Endothelial cell of umbilical vein (primary cell): ENCODE measurements at regions not wholly inside any gene's neighbourhood (a gene's known extent, or its start where the extent isn't known, plus 50 kb on each side); places are given as distances from the start of the nearest gene placed in this dataset.

Source experiments
- BruUV-seq: library from RNA; stranded (reverse); fragments of 400-500 nt; replicated peaks from 2 replicates; lab custom pipeline; 2021; lab: Mats Ljungman, UMichigan
- CTCF ChIA-PET: fragments of 300-600, 350-600 bp; sonication (Branson Sonifier 250); formaldehyde crosslinking; loops from one replicate; lab custom pipeline; 2021; ENCODE audit warnings: antibody characterized with exemption, inconsistent platforms; lab: Charles Lee
- POLR2A ChIA-PET: fragments of 300-600, 350-600 bp; sonication (Branson Sonifier 250); formaldehyde crosslinking; loops from one replicate; lab custom pipeline; 2021; ENCODE audit warnings: antibody characterized with exemption, inconsistent platforms; lab: Charles Lee
- DNase-seq: peaks from one replicate; pipeline ENCODE4 v3.0.0-alpha.2; 2011; ENCODE audit warnings: low read depth, low spot score
- FAIRE-seq: peaks from 2 replicates; lab custom pipeline; 2011; peaks lifted over from hg19 to GRCh38; lab: Jason Lieb, UNC
- H2AFZ ChIP-seq: 2 replicates; pipeline ENCODE4 v1.6.0; 2012; ENCODE audit warnings: low read depth, low read length, control low read depth, inconsistent platforms
- H3K27ac ChIP-seq: 2 replicates; pipeline ENCODE4 v1.5.1; 2011; ENCODE audit warnings: low read depth, mild to moderate bottlenecking, control low read depth, low read length, moderate library complexity; ENCODE audit not compliant: insufficient read depth
- H3K27me3 ChIP-seq, 2 experiments: 2 replicates each; pipeline versions ENCODE4 v1.6.0 to v1.6.1; 2011; ENCODE audit warnings: low read length in 2 of 2, mixed read lengths in 1 of 2; ENCODE audit not compliant: control insufficient read depth in 2 of 2, insufficient read depth in 2 of 2
- H3K36me3 ChIP-seq, 2 experiments: 2 replicates in 1 of 2; 3 replicates in 1 of 2; pipeline ENCODE4 v1.5.1; 2011; ENCODE audit warnings: low read length in 2 of 2, mild to moderate bottlenecking in 1 of 2, moderate library complexity in 1 of 2; ENCODE audit not compliant: control insufficient read depth in 2 of 2, insufficient read depth in 2 of 2; ENCODE audit errors: extremely low read depth in 1 of 2
- H3K4me1 ChIP-seq: 3 replicates; pipeline ENCODE4 v1.5.1; 2011; ENCODE audit warnings: mild to moderate bottlenecking, low read length; ENCODE audit not compliant: control insufficient read depth, insufficient read depth; ENCODE audit errors: extremely low read depth
- H3K4me2 ChIP-seq: 2 replicates; pipeline ENCODE4 v1.6.1; 2011; ENCODE audit warnings: low read length, control low read depth, mixed read lengths; ENCODE audit not compliant: insufficient read depth
- H3K4me3 ChIP-seq, 3 experiments: fragments of 200-600 bp in 1 of 3; sonication (generic), shearing (Covaris generic) in 1 of 3; replicated peaks in 1 of 3; 2 replicates each; pipeline ENCODE4 v1.5.1; 2011 to 2016; ENCODE audit warnings: control low read depth in 3 of 3, low read length in 3 of 3, mild to moderate bottlenecking in 2 of 3, inconsistent platforms in 1 of 3, low read depth in 1 of 3, moderate library complexity in 1 of 3; ENCODE audit not compliant: insufficient read depth in 1 of 3
- H3K79me2 ChIP-seq: 2 replicates; pipeline ENCODE4 v1.6.0; 2012; ENCODE audit warnings: low read length, inconsistent platforms; ENCODE audit not compliant: control insufficient read depth, insufficient read depth
- H3K9ac ChIP-seq: replicated peaks from 2 replicates; pipeline ENCODE3; 2011; ENCODE audit warnings: low read length, control low read depth; ENCODE audit not compliant: insufficient read depth; ENCODE audit errors: extremely low read depth
- H3K9me1 ChIP-seq: replicated peaks from 3 replicates; pipeline ENCODE4 v1.6.0; 2011; ENCODE audit warnings: mild to moderate bottlenecking, low read length; ENCODE audit not compliant: control insufficient read depth, insufficient read depth; ENCODE audit errors: extremely low read depth
- H3K9me3 ChIP-seq: replicated peaks from 2 replicates; pipeline ENCODE4 v1.5.1; 2012; ENCODE audit warnings: low read length, inconsistent platforms; ENCODE audit not compliant: control insufficient read depth, insufficient read depth
- H4K20me1 ChIP-seq: replicated peaks from 2 replicates; pipeline ENCODE3; 2011; ENCODE audit warnings: mild to moderate bottlenecking, low read length; ENCODE audit not compliant: control insufficient read depth, insufficient read depth; ENCODE audit errors: extremely low read depth
- EZH2 ChIP-seq: IDR thresholded peaks from 2 replicates; pipeline ENCODE4 v1.6.1; 2012; ENCODE audit warnings: borderline replicate concordance, low read depth, mild to moderate bottlenecking, moderate library complexity, low read length, inconsistent platforms; ENCODE audit not compliant: severe bottlenecking
- FOS ChIP-seq: IDR thresholded peaks from 2 replicates; pipeline ENCODE4 v1.6.1; 2011; ENCODE audit warnings: mild to moderate bottlenecking, low read length, moderate library complexity, borderline replicate concordance; ENCODE audit not compliant: insufficient read depth
- GATA2 ChIP-seq: IDR thresholded peaks from 2 replicates; pipeline ENCODE4 v1.7.0; 2011; ENCODE audit warnings: low read depth, mild to moderate bottlenecking, moderate library complexity, mixed read lengths, low read length; ENCODE audit not compliant: insufficient read length, insufficient read depth
- JUN ChIP-seq: IDR thresholded peaks from 2 replicates; pipeline ENCODE4 v1.6.1; 2011; ENCODE audit warnings: borderline replicate concordance, low read depth; ENCODE audit not compliant: insufficient read length, insufficient read depth
- MYC ChIP-seq: IDR thresholded peaks from one replicate; pipeline ENCODE4 v1.6.1; 2011; ENCODE audit warnings: mild to moderate bottlenecking, low read depth, low read length
- POLR2A ChIP-seq: IDR thresholded peaks from 2 replicates; pipeline ENCODE4 v1.6.1; 2012; ENCODE audit warnings: low read depth, mild to moderate bottlenecking, control low read depth, low read length
- POLR2AphosphoS5 ChIP-seq: IDR thresholded peaks from 2 replicates; pipeline ENCODE4 v1.6.1; 2012; ENCODE audit warnings: low read depth, mild to moderate bottlenecking, control low read depth, low read length, moderate library complexity; ENCODE audit not compliant: insufficient read depth
- dilution Hi-C: fragments of 300-500 bp; cut with MboI; formaldehyde crosslinking; loops from one replicate; pipeline ENCODE4 v1.15.0; 2019; ENCODE audit warnings: low sequenced_read_pairs; ENCODE audit not compliant: extremely low pct_ligation_motif_present
- intact Hi-C: fragments of 100-400 bp; cut with micrococcal nuclease; formaldehyde crosslinking; loops from one replicate; pipeline ENCODE4 v1.10.0; 2022
- TF ChIP-seq, protein P1 (sequence below), 2 donors: IDR thresholded peaks; 1 replicate in 1 of 2; 2 replicates in 1 of 2; pipeline ENCODE4 v1.5.1; 2011; ENCODE audit warnings: low read length in 2 of 2, mild to moderate bottlenecking in 2 of 2, moderate library complexity in 2 of 2, control low read depth in 1 of 2, inconsistent platforms in 1 of 2, low read depth in 1 of 2; ENCODE audit not compliant: insufficient read depth in 1 of 2; ENCODE audit errors: extremely low read depth in 1 of 2
- TF ChIP-seq, protein P2 (sequence below): IDR thresholded peaks from 2 replicates; pipeline ENCODE4 v1.6.1; 2011; ENCODE audit not compliant: insufficient read depth, insufficient read length

DNA sequence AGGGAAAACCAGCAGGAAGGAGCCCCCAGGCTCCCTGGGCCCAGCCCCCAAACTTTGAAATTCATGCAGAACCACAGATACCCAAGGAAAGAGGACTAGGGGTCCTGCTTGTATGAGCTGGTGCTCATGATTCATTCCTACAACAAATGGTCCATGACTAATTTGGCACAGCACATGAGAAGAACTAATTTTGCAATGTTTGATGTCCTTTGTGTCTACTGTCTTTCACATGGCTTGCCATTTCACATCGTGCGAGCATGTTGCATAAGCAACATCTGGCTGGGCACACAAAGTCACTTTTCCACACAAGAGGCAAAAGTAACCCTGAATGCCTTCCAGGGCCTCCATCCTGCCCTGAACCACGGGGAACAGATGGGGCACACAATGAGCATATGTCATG is 149.6 kb upstream of the APCDD1 start:
- DNase-seq (no peak), FAIRE-seq (no peak)
- no peaks in the 10 kb centered on the region for H3K79me2 ChIP-seq
- no peak overlapping the region for H3K4me2 ChIP-seq
- H3K27me3 ChIP-seq = peaks cover 14 to 17% of the 10 kb centered on the region in 2 experiments
- no TSS peak for BruUV-seq
- H3K9me3 ChIP-seq = no peaks in the 10 kb centered on the region
- no peak overlapping the region for H3K9ac ChIP-seq
- ChIA-PET CTCF (no interaction called here), POLR2A (no interaction called here)
- no peak overlapping the region for H2AFZ ChIP-seq
- no peak overlapping the region for H3K27ac ChIP-seq
- dilution Hi-C loops = no loop called here
- TF ChIP-seq, protein P1, sequence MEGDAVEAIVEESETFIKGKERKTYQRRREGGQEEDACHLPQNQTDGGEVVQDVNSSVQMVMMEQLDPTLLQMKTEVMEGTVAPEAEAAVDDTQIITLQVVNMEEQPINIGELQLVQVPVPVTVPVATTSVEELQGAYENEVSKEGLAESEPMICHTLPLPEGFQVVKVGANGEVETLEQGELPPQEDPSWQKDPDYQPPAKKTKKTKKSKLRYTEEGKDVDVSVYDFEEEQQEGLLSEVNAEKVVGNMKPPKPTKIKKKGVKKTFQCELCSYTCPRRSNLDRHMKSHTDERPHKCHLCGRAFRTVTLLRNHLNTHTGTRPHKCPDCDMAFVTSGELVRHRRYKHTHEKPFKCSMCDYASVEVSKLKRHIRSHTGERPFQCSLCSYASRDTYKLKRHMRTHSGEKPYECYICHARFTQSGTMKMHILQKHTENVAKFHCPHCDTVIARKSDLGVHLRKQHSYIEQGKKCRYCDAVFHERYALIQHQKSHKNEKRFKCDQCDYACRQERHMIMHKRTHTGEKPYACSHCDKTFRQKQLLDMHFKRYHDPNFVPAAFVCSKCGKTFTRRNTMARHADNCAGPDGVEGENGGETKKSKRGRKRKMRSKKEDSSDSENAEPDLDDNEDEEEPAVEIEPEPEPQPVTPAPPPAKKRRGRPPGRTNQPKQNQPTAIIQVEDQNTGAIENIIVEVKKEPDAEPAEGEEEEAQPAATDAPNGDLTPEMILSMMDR (IDR thresholded peaks at IDR 0.05; ENCODE audit: extremely low read depth in 1 of 2, insufficient read depth in 1 of 2, low read depth in 1 of 2, low read length in 2 of 2) = no peak
- TF ChIP-seq EZH2 (no peak), POLR2AphosphoS5 (no peak), JUN (no peak), MYC (no peak), POLR2A (no peak), GATA2 (no peak), FOS (no peak)
- TF ChIP-seq, protein P2, sequence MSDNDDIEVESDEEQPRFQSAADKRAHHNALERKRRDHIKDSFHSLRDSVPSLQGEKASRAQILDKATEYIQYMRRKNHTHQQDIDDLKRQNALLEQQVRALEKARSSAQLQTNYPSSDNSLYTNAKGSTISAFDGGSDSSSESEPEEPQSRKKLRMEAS = no peak
- no peaks in the 10 kb centered on the region for H4K20me1 ChIP-seq
- H3K4me1 ChIP-seq = no peaks in the 10 kb centered on the region
- intact Hi-C loops = no loop called here
- H3K36me3 ChIP-seq = no peaks in the 10 kb centered on the region
- H3K4me3 ChIP-seq = no peak overlapping the region
- no peaks in the 10 kb centered on the region for H3K9me1 ChIP-seq
